ENCODE measurements at regions not wholly inside any gene's neighbourhood (a gene's known extent, or its start where the extent isn't known, plus 50 kb on each side); places are given as distances from the start of the nearest gene placed in this dataset.

DNA sequence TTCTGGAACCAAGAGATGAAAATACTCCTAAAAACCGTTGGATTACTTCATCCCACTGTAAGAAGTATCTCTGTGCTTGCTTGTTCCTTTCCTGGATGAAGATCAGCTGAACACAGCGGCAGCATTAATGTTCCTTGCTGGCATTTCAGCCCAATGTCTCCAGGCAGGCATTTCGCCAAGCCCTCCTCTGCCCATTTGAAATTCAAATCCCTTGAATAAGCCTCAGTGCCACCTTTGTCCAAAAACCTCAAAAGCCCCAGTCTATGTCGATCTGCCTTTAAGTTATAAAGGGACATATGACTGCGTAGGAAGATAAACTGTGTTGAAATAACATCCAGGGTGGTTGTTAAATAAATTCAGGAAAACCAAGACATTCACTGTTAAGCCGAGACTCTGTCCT lies 156.8 kb upstream of the PDZRN3 start:
- TF ChIP-seq YY1 (IDR thresholded peaks at IDR 0.05; ENCODE audit: low read depth) (no peak), EP300 (IDR thresholded peaks at IDR 0.05; ENCODE audit: borderline replicate concordance) (no peak), TEAD4 (IDR thresholded peaks at IDR 0.05) (no peak), CEBPB (IDR thresholded peaks at IDR 0.05) (no peak), RAD21 (IDR thresholded peaks at IDR 0.05; ENCODE audit: low read depth) (no peak)
- TF ChIP-seq, protein P1, sequence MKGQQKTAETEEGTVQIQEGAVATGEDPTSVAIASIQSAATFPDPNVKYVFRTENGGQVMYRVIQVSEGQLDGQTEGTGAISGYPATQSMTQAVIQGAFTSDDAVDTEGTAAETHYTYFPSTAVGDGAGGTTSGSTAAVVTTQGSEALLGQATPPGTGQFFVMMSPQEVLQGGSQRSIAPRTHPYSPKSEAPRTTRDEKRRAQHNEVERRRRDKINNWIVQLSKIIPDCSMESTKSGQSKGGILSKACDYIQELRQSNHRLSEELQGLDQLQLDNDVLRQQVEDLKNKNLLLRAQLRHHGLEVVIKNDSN (IDR thresholded peaks at IDR 0.05): no peak

All from Ishikawa (cell line).